ENCODE measurements at regions not wholly inside any gene's neighbourhood (a gene's known extent, or its start where the extent isn't known, plus 50 kb on each side); places are given as distances from the start of the nearest gene placed in this dataset.

GRCh38 chr9:28528049-28528448 is 954.8 kb upstream of the C9orf72 start:
- no peaks in the 10 kb centered on the region for H3K9me3 ChIP-seq (ENCODE audit: control insufficient read depth in 1 of 2, low read length in 2 of 2)
- Mint-ChIP-seq H3K27me3 (no peaks in the 10 kb centered on the region), H3K4me1 (no peaks in the 10 kb centered on the region), H3K9me3 (peaks cover 0 to 13% (median 4%) of the 10 kb centered on the region in 8 donors), H3K4me3 (no peak overlapping the region), H3K27ac (no peak overlapping the region), H3K36me3 (no peaks in the 10 kb centered on the region)
- no peak for DNase-seq
- ChIA-PET CTCF (ENCODE audit: partially characterized antibody) (no interaction called here), POLR2A (ENCODE audit: partially characterized antibody) (no interaction called here)
- no peak overlapping the region for H3K4me3 ChIP-seq (ENCODE audit: low read length in 2 of 2)
- H3K27me3 ChIP-seq (ENCODE audit: insufficient read depth, low read length): no peaks in the 10 kb centered on the region
- H3K4me1 ChIP-seq (ENCODE audit: insufficient read depth, low read length): no peaks in the 10 kb centered on the region
- intact Hi-C loops (cut with micrococcal nuclease): no loop called here
- no peaks in the 10 kb centered on the region for H3K36me3 ChIP-seq (ENCODE audit: insufficient read depth, low read length)
- H3K27ac ChIP-seq (ENCODE audit: low read depth, low read length): no peak overlapping the region

- Mint-ChIP-seq H3K4me3 (no peak overlapping the region), H3K36me3 (no peaks in the 10 kb centered on the region), H3K27me3 (no peaks in the 10 kb centered on the region), H3K4me1 (no peaks in the 10 kb centered on the region), H3K9me3 (peaks cover 0 to 7% (median 3%) of the 10 kb centered on the region in 8 donors), H3K27ac (no peak overlapping the region)
- H3K4me1 ChIP-seq (ENCODE audit: insufficient read depth, low read length): no peaks in the 10 kb centered on the region
- H3K36me3 ChIP-seq (ENCODE audit: insufficient read depth, low read length): no peaks in the 10 kb centered on the region
- ChIA-PET POLR2A (ENCODE audit: partially characterized antibody) (no interaction called here), CTCF (ENCODE audit: partially characterized antibody) (no interaction called here)
- H3K4me3 ChIP-seq (ENCODE audit: low read length in 2 of 2): no peak overlapping the region
- no peaks in the 10 kb centered on the region for H3K27me3 ChIP-seq (ENCODE audit: insufficient read depth, low read length)
- no peak for DNase-seq
- intact Hi-C loops (cut with micrococcal nuclease): no loop called here
- no peaks in the 10 kb centered on the region for H3K9me3 ChIP-seq (ENCODE audit: control insufficient read depth in 1 of 2, low read length in 2 of 2)
- H3K27ac ChIP-seq (ENCODE audit: low read depth, low read length): no peak overlapping the region
These were observed 964.9 kb upstream of the C9orf72 start for GRCh38 chr9:28538132-28538531.

- Histone ChIP-seq H3K4me3 (ENCODE audit: low read length in 2 of 2) (no peak overlapping the region), H3K27me3 (ENCODE audit: insufficient read depth, low read length) (no peaks in the 10 kb centered on the region), H3K27ac (ENCODE audit: low read depth, low read length) (no peak overlapping the region), H3K4me1 (ENCODE audit: insufficient read depth, low read length) (no peaks in the 10 kb centered on the region), H3K9me3 (ENCODE audit: control insufficient read depth in 1 of 2, low read length in 2 of 2) (no peaks in the 10 kb centered on the region), H3K36me3 (ENCODE audit: insufficient read depth, low read length) (no peaks in the 10 kb centered on the region)
- intact Hi-C loops (cut with micrococcal nuclease): no loop called here
- POLR2A ChIA-PET (ENCODE audit: partially characterized antibody): no interaction called here
- no peak for DNase-seq
- no peaks in the 10 kb centered on the region for H3K27me3 Mint-ChIP-seq
- H3K9me3 Mint-ChIP-seq: peaks cover 0 to 7% (median 3%) of the 10 kb centered on the region in 8 donors
- H3K36me3 Mint-ChIP-seq: no peaks in the 10 kb centered on the region
- no peak overlapping the region for H3K27ac Mint-ChIP-seq
- CTCF ChIA-PET (ENCODE audit: partially characterized antibody): no interaction called here
- no peaks in the 10 kb centered on the region for H3K4me1 Mint-ChIP-seq
- no peak overlapping the region for H3K4me3 Mint-ChIP-seq
These were observed 966.3 kb upstream of the C9orf72 start for GRCh38 chr9:28539434-28540070.

GRCh38 chr9:28542928-28543327 is 969.6 kb upstream of the C9orf72 start:
- intact Hi-C loops (cut with micrococcal nuclease): no loop called here
- DNase-seq: no peak
- Mint-ChIP-seq H3K36me3 (no peaks in the 10 kb centered on the region), H3K9me3 (peaks cover 0 to 4% (median 1%) of the 10 kb centered on the region in 8 donors), H3K27ac (no peak overlapping the region), H3K4me3 (no peak overlapping the region), H3K27me3 (no peaks in the 10 kb centered on the region), H3K4me1 (no peaks in the 10 kb centered on the region)
- H3K4me1 ChIP-seq (ENCODE audit: insufficient read depth, low read length): no peaks in the 10 kb centered on the region
- H3K27me3 ChIP-seq (ENCODE audit: insufficient read depth, low read length): no peaks in the 10 kb centered on the region
- no peak overlapping the region for H3K27ac ChIP-seq (ENCODE audit: low read depth, low read length)
- ChIA-PET CTCF (ENCODE audit: partially characterized antibody) (no interaction called here), POLR2A (ENCODE audit: partially characterized antibody) (no interaction called here)
- H3K9me3 ChIP-seq (ENCODE audit: control insufficient read depth in 1 of 2, low read length in 2 of 2): no peaks in the 10 kb centered on the region
- no peak overlapping the region for H3K4me3 ChIP-seq (ENCODE audit: low read length in 2 of 2)
- H3K36me3 ChIP-seq (ENCODE audit: insufficient read depth, low read length): no peaks in the 10 kb centered on the region

- no peak overlapping the region for H3K4me3 Mint-ChIP-seq
- H3K27me3 ChIP-seq (ENCODE audit: insufficient read depth, low read length): no peaks in the 10 kb centered on the region
- H3K36me3 Mint-ChIP-seq: no peaks in the 10 kb centered on the region
- no peak for DNase-seq
- no peaks in the 10 kb centered on the region for H3K36me3 ChIP-seq (ENCODE audit: insufficient read depth, low read length)
- H3K27ac ChIP-seq (ENCODE audit: low read depth, low read length): no peak overlapping the region
- H3K4me1 ChIP-seq (ENCODE audit: insufficient read depth, low read length): no peaks in the 10 kb centered on the region
- ChIA-PET POLR2A (ENCODE audit: partially characterized antibody) (no interaction called here), CTCF (ENCODE audit: partially characterized antibody) (no interaction called here)
- no peaks in the 10 kb centered on the region for H3K27me3 Mint-ChIP-seq
- H3K4me3 ChIP-seq (ENCODE audit: low read length in 2 of 2): no peak overlapping the region
- H3K27ac Mint-ChIP-seq: no peak overlapping the region
- peaks cover 0 to 8% (median 2%) of the 10 kb centered on the region in 8 donors for H3K9me3 Mint-ChIP-seq
- no peaks in the 10 kb centered on the region for H3K4me1 Mint-ChIP-seq
- intact Hi-C loops (cut with micrococcal nuclease): no loop called here
- no peaks in the 10 kb centered on the region for H3K9me3 ChIP-seq (ENCODE audit: control insufficient read depth in 1 of 2, low read length in 2 of 2)
These were observed 974.2 kb upstream of the C9orf72 start for GRCh38 chr9:28547527-28547926.

GRCh38 chr9:28563291-28563934 is 990.1 kb upstream of the C9orf72 start:
- Mint-ChIP-seq H3K27ac (no peak overlapping the region), H3K4me1 (no peaks in the 10 kb centered on the region), H3K9me3 (peaks cover 0 to 9% (median 1%) of the 10 kb centered on the region in 8 donors), H3K36me3 (no peaks in the 10 kb centered on the region), H3K27me3 (no peaks in the 10 kb centered on the region), H3K4me3 (no peak overlapping the region)
- POLR2A ChIA-PET (ENCODE audit: partially characterized antibody): no interaction called here
- Histone ChIP-seq H3K27ac (ENCODE audit: low read depth, low read length) (no peak overlapping the region), H3K4me1 (ENCODE audit: insufficient read depth, low read length) (no peaks in the 10 kb centered on the region), H3K4me3 (ENCODE audit: low read length in 2 of 2) (no peak overlapping the region), H3K27me3 (ENCODE audit: insufficient read depth, low read length) (no peaks in the 10 kb centered on the region), H3K9me3 (ENCODE audit: control insufficient read depth in 1 of 2, low read length in 2 of 2) (no peaks in the 10 kb centered on the region), H3K36me3 (ENCODE audit: insufficient read depth, low read length) (no peaks in the 10 kb centered on the region)
- CTCF ChIA-PET (ENCODE audit: partially characterized antibody): no interaction called here
- no peak for DNase-seq
- intact Hi-C loops (cut with micrococcal nuclease): no loop called here

GRCh38 chr9:28583832-28584231 is 1010.6 kb upstream of the C9orf72 start:
- Mint-ChIP-seq H3K9me3 (peaks cover 0 to 18% (median 7%) of the 10 kb centered on the region in 8 donors), H3K27ac (no peak overlapping the region), H3K27me3 (no peaks in the 10 kb centered on the region), H3K4me1 (no peaks in the 10 kb centered on the region), H3K4me3 (no peak overlapping the region), H3K36me3 (no peaks in the 10 kb centered on the region)
- Histone ChIP-seq H3K27ac (ENCODE audit: low read depth, low read length) (no peak overlapping the region), H3K36me3 (ENCODE audit: insufficient read depth, low read length) (no peaks in the 10 kb centered on the region), H3K27me3 (ENCODE audit: insufficient read depth, low read length) (no peaks in the 10 kb centered on the region), H3K4me1 (ENCODE audit: insufficient read depth, low read length) (no peaks in the 10 kb centered on the region), H3K9me3 (ENCODE audit: control insufficient read depth in 1 of 2, low read length in 2 of 2) (no peaks in the 10 kb centered on the region), H3K4me3 (ENCODE audit: low read length in 2 of 2) (no peak overlapping the region)
- ChIA-PET CTCF (ENCODE audit: partially characterized antibody) (no interaction called here), POLR2A (ENCODE audit: partially characterized antibody) (no interaction called here)
- no peak for DNase-seq
- intact Hi-C loops (cut with micrococcal nuclease): no loop called here

Measured in CD4-positive, alpha-beta memory T cell (primary cell).